GM19238 (cell line): ENCODE measurements at regions not wholly inside any gene's neighbourhood (a gene's known extent, or its start where the extent isn't known, plus 50 kb on each side); places are given as distances from the start of the nearest gene placed in this dataset.

Source experiments
- DNase-seq: peaks from one replicate; pipeline ENCODE4 v3.0.0; 2011; ENCODE audit warnings: low spot score; ENCODE audit not compliant: insufficient read length

DNA sequence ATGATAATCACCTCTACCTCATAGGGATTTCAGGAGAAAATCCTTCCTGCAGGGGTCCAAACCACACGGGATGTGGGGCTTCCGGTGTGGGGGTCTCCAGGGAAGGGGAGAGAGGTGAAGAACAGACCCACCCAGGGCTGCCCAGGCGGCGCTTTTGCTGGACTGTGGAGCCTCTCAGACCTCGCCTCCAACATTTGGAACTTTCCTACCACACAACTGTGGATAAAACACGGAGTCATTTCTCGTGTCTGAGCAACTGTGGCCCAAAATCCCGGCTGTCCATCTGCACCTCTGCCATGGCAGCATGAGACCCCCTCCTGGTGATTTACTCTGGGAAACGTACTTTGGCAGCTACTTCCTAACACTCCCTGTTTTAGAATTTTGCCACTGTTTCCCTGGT is 307.8 kb upstream of the IRX4 start:
- no peak for DNase-seq

DNA sequence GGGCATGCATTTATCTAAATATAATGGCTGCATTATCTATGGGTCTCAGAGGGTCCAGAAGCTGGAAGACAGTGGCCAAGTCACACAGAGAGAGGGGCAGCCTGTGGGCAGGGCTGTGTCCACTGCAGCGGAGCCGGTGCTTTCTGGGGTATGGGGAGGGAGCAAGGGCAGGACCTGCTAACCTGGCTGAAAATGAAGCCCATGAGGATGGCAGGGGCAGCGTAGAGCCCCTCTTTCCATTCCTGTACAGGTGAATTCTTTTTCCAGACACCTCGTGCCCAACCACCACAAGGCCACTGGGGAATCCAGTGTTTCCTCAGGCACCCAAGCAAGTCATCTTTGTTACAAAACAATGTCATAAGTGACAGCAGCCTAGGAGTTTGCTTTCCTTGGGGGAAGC is 305.9 kb upstream of the IRX4 start:
- no peak for DNase-seq

DNA sequence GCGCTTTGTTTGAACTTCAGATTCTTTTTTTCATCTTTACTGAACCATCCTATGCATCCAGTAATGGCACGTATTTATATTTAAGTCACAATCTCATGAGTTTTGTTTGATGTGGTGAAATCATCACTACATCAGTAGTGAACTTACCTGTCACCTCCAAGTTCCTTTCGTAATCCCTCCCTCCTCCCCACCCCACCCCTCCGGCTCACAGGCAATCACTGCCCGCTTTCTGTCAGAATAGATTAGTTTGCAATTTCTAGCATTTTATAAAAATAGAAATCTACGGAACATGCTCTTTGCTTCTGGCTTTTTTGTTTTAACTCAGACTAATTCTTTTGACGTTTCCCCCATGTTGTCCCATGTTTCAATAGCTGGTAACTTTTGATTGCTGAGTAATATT is 305.4 kb upstream of the IRX4 start:
- no peak for DNase-seq

DNA sequence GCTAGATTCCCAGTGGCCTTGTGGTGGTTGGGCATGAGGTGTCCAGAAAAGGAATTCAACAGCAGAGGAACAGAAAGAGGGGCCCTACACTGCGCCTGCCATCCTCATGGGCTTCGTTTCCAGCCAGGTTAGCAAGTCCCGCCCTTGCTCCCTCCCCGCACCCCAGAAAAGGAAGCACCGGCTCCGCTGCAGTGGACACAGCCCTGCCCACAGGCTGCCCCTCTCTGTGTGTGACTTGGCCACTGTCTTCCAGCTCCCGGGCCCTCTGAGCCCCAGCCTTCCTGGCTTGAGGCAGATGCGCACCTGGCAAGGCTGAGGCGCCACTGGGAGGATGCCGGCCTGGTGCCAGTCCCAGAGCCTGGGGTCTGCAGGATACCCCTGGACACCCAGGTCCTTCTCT is 305.0 kb upstream of the IRX4 start:
- no peak for DNase-seq

DNA sequence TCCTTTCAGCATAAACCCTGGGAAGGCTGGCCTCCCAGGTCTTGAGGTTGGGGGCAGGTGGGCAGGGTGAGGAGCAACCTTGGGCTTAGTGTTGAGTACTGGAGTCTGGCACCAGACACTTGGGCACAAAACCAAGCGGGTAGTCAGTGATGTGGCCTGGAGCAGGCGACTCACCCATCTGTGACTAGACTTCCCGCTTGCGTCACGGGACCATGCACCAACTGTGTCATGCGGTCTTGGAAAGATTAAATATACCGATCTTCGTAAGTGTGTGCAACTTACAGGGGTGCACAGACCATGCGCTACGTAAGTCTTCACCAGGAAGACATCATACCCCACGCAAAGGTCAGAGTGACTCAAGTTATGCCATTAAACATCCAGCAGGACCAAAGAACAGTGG is 304.4 kb upstream of the IRX4 start:
- DNase-seq = no peak

DNA sequence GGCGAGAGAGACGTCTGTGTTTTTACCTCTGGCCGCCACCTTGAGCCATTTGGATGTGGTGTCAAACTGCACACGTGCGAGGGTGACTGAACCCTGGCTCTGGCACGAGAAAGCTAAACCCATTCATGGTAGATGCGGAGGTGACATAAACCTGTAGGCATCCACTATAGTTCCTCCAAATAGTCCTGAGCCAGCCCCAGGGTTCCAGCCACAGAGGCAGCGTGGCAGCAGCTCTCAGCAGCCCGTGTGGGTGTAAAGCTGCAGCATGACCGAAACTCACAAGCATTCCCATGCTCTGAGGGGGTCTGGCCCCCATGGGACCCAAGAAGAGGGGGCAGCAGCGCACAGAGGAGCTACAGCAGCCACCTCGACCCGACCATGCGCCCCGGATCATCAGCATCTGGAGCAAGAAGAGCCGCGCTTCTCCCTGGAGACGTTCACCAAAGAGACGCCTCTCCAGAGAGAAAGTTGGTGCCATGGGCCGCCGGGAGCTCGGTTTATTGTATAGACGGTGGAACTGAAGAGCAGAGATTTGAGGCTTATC is 303.8 kb upstream of the IRX4 start:
- DNase-seq = no peak

DNA sequence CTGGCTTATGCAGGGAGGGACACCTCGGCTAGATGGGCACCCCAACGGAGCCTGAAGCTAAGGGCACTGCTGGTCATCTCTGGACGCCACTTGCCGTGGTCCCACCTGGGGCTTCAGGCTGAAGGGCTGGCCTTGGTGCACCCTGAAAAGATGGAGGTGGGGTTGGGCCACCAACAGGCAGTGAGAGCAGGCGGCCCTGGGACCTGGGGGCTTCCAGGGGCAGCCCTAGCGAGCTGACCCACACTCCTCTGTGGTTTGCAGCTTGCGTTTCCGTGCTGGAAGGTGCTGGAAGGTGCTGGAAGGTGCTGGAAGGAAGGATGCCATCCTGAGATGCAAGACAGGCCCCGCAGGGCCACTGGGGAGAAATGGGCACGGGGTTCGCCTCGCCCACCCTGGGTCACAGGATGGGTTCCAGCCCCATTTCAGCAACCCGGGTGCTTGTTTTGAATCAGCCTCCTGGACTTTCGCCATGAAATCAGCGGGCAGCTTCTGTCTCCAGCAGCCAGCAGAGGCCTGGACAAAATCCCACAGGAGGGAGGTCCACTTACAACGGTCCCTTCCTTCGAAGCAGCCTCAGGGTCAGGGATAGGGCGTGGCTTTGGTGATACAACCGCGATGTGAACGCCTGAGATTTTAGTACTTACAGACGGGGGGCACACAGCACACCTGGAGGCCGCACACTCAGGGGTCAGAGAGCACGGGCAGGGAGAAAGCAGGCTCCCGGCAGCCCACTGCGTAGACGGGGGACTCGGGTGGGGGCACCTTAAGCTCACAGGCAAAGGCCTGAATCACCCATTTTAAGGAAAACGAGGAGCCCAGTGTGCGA is 303.1 kb upstream of the IRX4 start:
- DNase-seq = no peak

DNA sequence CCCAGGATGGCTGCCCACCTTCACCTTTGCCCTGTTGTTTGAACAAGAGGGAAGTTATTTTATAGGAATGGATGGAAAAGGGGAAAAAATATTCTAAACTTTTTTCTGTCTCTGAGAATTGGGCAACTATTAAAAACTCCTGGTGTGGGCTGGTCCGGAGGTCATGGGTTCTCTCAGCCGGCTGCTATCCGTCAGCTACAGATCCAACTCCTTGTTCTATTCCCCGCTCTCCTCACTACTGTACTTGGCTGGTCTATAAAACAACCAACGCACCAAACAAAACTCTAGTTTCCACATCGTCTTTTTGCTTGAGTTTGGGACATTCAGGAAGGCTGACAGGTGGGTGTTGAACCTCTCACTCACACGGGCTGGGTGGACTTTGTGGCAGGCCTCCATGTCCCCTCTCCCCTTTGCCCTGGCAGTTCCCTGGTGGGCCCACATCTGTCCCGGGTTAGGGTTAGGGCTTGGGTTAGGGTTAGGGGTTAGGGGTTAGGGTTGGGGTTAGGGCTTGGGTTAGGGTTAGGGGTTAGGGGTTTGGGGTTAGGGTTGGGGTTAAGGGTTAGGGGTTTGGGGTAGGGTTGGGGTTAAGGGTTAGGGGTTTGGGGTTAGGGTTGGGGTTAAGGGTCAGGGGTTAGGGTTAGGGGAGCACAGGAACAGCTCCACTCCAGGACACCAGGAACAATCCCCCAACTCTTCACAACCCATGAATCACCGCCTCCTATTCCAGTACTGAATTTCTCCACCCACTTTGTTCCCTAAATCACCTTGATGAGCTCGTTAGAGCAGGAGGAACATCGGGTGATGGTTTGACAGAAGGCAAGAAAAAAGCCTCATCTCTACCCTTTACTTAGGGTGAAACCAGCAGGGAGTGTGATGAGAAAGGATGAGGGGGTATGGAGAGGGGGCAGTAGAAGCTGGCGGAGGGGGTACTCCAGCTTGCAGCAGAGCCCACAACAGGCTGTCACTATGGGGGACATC is 302.1 kb upstream of the IRX4 start:
- no peak for DNase-seq

DNA sequence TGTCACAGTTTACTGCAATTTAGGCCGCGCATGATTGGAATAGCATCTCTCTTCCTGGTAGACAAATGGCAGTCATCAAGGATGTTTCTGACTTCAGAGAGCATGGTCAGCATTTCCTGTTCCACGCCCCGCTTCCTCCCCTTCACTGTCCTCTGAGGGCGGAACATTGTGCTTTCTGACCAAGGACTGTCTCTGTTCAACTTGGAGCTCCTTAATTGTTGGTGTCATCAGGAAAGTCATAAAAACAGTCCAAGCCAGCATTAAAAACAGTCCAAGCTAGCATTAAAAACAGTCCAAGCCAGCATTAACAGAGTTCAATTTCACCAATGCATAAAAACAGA is 301.3 kb upstream of the IRX4 start:
- no peak for DNase-seq

DNA sequence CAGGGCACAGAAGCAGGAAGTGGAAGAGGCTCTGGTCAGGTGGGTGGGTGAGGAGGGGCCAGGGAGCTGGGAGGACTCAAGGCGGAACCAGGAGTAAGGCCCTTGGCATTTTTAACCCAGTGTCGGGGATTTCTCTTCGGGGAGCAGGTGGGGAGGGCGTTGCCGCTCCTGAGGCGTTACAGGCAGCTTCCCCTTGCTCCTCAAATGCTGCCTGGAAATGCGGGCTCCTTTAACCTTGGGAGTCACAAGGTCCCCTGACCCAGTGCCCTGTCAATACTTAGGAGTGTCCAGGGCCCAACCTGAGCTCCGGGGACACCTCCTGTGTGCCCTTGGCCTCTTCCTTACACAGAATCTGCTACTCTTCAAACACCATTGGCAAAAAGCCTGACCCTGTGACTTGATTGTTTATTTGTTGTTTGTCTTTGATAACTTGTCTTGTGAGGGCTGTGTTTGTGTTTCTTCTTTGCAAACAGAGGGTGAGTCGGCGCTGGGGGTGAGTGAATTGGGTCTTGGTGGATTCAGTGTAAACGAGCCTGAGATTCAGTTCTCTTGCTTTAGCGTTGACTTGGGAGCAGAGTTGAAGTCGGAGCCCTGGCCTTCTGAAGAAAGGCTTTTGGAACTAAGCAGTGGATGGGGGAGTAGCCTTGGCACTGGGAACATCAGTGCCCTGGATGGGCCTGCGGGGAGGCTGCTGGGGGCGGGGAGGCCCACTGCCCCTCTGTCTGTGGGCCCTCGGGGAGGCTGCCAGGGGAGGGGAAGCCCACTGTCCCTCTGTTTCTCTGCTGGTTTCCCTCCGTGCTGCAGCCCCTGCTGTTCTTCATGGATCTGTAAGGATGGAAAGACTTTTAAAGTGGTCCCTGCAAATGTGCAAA is 300.7 kb upstream of the IRX4 start:
- DNase-seq = no peak

DNA sequence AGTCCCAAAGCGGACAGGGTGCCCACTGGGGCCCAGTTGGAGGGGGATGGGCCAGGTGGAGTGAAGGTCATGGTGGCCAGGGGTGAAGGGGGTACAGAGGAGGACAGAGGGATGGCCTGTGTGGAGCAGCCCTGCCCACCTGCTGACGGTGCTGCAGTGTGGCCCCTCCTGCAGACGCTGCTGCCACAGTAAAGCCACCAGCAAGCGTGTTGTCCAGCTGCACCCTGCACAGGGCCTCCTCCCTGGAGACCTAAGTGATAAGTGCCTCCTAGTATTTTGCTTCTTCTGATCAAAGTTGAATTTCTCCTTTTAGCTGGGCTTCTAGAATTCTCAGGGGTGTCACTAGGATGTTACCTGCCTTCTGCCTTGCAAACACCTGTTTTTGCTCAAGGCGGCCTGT is 299.3 kb upstream of the IRX4 start:
- DNase-seq = no peak

DNA sequence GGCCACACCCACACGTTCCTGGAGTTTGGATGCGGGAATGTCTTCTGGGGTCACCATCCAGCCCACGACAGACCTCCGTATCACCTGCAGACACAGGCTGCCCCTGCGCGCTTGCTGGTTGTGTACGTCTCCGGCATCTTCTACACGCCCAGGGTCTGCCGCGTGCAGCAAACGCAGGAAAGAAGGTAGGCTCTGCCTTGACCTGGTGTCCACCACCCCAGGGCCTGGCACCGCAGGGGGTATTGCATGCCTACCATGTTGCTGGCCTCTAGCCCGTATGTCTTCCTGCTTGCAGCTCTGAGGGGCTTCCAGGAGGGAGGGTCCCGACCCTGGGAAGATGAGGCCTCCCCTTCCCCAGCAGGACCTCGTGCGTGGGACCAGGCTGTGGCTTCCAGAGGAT is 298.8 kb upstream of the IRX4 start:
- no peak for DNase-seq

DNA sequence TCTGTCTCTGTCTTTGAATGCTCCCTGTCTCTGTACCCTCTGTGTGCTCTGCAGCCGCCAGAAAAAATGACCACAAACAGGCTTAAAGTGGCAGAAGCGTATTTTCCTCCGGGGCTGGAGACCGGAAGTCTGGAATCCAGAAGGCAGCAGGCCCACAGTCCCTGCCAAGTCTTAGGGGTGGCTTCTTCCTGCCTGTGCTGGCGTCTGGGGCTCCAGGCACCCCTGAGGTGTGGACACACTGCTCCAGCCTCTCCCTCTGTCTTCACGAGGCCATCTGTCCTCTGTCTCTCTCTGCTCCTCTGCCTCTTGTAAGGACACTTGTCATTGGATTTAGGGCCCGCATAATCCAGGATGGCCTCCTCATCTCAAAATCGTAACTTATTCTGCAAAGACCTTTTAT is 298.4 kb upstream of the IRX4 start:
- DNase-seq = no peak

DNA sequence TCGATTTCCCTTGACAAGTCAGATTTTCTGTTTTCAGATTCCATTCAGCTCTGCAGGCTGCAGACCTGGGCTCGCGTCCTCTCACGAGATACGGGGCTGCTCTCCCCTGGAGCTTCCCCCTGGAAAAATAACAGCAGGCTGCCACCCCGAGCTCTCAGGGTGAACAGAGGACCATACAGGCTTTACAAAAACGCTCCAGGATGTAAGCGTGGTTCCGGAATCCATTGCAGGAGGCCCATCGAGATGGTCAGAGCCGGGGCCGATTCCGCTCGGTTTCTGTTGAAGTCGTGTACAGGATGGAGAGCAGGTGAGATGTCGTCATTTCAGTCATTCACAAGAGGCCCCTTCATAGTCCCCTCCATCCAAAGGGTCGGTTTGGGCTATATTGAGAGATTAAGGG is 297.7 kb upstream of the IRX4 start:
- no peak for DNase-seq

DNA sequence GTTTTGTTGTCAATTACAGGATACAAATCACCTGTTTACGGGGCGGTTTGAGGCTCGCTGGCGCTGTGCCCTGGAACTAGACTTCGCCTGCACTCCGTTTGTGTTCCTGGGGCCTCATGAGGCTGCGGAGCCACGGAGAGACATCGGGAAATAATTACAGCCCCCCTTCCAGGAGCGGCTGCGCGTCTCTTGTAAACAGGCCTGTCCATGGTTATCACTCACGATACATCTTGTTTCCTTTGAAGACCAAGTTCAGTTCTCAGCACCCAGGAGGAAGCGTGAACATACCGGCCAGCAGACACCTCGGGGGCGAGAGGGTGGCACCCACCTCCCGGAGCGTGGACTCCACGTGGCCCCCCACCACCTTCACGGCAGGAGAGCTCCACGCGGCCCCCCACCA is 297.1 kb upstream of the IRX4 start:
- no peak for DNase-seq

DNA sequence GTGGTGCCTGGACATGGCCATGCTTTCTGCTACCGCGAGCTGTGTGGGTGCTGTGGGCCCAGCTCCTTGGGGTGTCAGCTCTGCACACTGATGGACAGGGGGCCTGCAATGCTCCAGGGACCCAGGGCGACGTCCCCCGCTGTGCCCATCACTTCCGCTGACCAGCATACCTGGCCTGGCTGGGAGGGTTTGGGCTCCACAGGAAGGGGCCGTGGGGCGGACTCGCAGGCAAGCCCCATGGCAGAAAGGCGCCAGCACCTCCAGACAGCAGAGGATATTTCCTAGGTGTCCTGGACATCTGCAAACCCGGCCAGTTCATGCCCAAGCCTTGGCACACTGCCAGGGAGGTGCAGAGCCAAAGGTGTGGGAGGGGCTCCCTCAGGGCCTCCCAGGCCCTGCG is 295.8 kb upstream of the IRX4 start:
- no peak for DNase-seq

DNA sequence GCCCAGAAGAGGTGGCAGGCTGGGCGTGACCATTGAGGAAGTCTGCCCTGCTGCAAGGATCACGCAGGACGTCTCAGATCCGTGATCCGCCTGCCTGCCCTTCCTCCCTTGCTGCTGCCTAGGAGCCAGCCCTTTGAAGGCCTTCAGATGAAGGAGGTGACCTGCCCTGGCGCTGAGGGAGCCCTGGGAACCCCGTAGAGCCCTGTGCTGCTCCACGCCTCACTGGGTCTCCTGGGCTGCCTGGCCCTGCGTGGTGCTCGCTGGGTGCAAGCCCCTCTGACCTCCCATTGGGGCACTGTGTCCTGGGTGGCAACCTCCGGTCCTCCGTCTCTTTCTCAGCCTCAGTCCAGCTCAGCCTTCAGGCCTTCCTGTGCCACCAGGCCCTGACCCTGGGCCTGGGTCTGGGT is 295.3 kb upstream of the IRX4 start:
- DNase-seq = no peak

DNA sequence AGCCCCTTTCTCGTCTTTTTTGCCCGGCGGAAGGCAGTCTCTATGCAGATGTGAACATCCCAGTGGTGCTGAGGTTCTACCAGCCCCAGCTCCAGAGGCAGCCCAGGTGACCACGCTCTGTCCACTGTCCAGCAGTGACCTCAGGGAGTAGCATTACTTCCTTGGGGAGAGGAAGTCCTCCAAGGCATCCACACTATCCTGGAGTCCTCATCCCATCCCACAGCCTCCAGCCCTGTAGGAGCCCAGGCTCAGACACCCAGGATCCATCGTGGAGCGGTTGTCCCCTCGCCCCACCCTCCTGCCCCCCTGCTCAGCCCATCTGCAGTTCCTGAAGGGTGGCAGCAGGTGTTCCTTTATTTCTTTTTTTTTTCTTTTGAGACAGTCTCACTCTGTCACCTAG is 294.5 kb upstream of the IRX4 start:
- DNase-seq = no peak

DNA sequence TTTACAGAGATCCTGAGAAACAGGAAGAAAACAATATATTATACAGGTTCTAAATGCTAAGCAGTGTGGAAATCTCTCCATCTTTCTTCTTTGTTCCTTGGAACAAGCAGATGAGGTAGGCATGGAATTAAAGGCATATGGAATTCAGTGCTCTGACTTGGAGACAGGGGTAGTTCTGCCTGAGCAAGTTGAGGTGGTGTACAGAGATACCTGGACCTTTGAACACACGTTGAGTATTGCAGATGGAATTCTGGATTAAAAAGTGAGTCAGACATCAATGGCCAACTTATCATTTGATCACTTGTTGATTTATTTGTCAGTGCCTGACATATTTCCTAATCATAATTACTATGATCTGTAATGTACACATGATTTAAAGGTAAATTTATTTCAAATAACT is 293.9 kb upstream of the IRX4 start:
- DNase-seq = no peak

DNA sequence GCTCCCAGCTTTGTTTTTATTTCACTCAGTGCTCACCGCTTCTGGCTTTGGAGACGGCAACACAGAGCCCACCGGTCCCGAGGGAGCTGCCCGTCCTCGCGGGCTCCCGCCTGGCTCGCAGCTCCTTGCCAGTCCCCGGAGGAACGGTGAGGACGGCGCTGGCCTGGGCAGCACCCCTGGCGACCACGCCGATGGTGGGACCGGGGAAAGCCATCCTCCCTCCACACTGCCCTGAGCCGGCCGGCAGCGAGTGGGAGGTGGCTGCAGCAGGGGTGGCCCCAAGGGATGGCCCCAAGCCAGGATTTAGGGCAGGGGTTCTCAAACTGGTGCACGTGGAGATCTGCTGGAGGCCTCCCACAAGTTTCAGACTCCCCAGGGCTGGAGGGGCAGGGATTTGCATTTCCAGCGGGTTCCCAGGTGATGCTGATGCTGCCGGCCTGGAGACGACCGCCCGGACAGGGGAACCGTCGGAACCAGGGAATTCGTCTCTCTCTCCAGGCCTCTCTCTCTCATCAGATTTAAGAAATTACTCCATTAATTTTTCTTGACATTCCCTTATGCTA is 293.2 kb upstream of the IRX4 start:
- no peak for DNase-seq

DNA sequence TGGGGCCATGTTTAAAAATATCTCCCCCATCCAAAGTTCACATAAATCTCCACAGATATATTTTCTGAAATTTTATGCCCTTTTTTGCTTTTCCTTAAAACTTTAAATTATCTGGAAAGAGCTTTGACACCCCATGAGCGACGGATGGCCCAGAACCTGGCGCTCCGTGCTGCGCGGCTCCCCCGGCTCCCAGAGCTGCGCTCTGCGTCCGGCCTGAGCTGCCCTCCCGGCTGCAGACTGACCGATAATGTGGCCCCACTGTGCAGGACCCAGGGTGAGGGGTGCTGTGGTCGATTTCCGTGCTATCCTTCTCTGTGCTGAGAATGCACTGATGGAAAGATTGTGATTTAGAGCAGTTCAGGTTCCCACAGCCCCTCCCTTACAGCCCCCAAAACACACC is 292.3 kb upstream of the IRX4 start:
- DNase-seq = no peak
